Left renal cortex interstitium (tissue), 4 donors: ENCODE measurements at regions not wholly inside any gene's neighbourhood (a gene's known extent, or its start where the extent isn't known, plus 50 kb on each side); places are given as distances from the start of the nearest gene placed in this dataset.
A peak's percentile ranks its signal among the peaks of the same experiment; 100 is the strongest.

Experiments
- DNase-seq, 4 donors: peaks; one replicate each; pipeline ENCODE4 v3.0.0-alpha.2; 2013; ENCODE audit warnings: low read depth in 4 of 4, low spot score in 2 of 4, missing footprints in 1 of 4

- DNase-seq: no peak
Observed at GRCh38 chr5:4941957-4942830, 197.9 kb upstream of the ADAMTS16 start.

GRCh38 chr5:4942831-4943178 lies 197.3 kb upstream of the ADAMTS16 start:
- DNase-seq: no peak

GRCh38 chr5:4945296-4945695 lies 194.8 kb upstream of the ADAMTS16 start:
- no peak for DNase-seq

GRCh38 chr5:4947106-4947505 lies 193.0 kb upstream of the ADAMTS16 start:
- DNase-seq: no peak

- DNase-seq: no peak
Observed at GRCh38 chr5:4947893-4948536, 192.1 kb upstream of the ADAMTS16 start.

GRCh38 chr5:4949108-4949507 lies 191.0 kb upstream of the ADAMTS16 start:
- DNase-seq: no peak

GRCh38 chr5:4953576-4953975 lies 186.6 kb upstream of the ADAMTS16 start:
- DNase-seq: no peak

GRCh38 chr5:4954048-4954447 lies 186.1 kb upstream of the ADAMTS16 start:
- no peak for DNase-seq

GRCh38 chr5:4963265-4963664 lies 176.9 kb upstream of the ADAMTS16 start:
- no peak for DNase-seq

GRCh38 chr5:4969351-4969750 lies 170.8 kb upstream of the ADAMTS16 start:
- no peak for DNase-seq

GRCh38 chr5:4970171-4970570 lies 170.0 kb upstream of the ADAMTS16 start:
- DNase-seq: no peak

- no peak for DNase-seq
Observed at GRCh38 chr5:4976902-4977301, 163.2 kb upstream of the ADAMTS16 start.

GRCh38 chr5:4977416-4978110 lies 162.6 kb upstream of the ADAMTS16 start:
- no peak for DNase-seq

- no peak for DNase-seq
Observed at GRCh38 chr5:4980201-4980600, 159.9 kb upstream of the ADAMTS16 start.

GRCh38 chr5:4981608-4982007 lies 158.5 kb upstream of the ADAMTS16 start:
- DNase-seq: no peak

- DNase-seq: no peak
Observed at GRCh38 chr5:4983701-4984100, 156.4 kb upstream of the ADAMTS16 start.

GRCh38 chr5:4984461-4984860 lies 155.7 kb upstream of the ADAMTS16 start:
- no peak for DNase-seq

GRCh38 chr5:4987431-4987830 lies 152.7 kb upstream of the ADAMTS16 start:
- no peak for DNase-seq

- DNase-seq: peak in 1 of 4 donors; percentile 66
Observed at GRCh38 chr5:4989118-4989517, 151.0 kb upstream of the ADAMTS16 start.

- DNase-seq: no peak
Observed at GRCh38 chr5:4990017-4990416, 150.1 kb upstream of the ADAMTS16 start.

- no peak for DNase-seq
Observed at GRCh38 chr5:4990462-4990861, 149.7 kb upstream of the ADAMTS16 start.

- no peak for DNase-seq
Observed at GRCh38 chr5:4991925-4992324, 148.2 kb upstream of the ADAMTS16 start.
